ENCODE measurements at regions not wholly inside any gene's neighbourhood (a gene's known extent, or its start where the extent isn't known, plus 50 kb on each side); places are given as distances from the start of the nearest gene placed in this dataset.

- no peak for DNase-seq (ENCODE audit: low read depth)
- TF ChIP-seq, protein P1, sequence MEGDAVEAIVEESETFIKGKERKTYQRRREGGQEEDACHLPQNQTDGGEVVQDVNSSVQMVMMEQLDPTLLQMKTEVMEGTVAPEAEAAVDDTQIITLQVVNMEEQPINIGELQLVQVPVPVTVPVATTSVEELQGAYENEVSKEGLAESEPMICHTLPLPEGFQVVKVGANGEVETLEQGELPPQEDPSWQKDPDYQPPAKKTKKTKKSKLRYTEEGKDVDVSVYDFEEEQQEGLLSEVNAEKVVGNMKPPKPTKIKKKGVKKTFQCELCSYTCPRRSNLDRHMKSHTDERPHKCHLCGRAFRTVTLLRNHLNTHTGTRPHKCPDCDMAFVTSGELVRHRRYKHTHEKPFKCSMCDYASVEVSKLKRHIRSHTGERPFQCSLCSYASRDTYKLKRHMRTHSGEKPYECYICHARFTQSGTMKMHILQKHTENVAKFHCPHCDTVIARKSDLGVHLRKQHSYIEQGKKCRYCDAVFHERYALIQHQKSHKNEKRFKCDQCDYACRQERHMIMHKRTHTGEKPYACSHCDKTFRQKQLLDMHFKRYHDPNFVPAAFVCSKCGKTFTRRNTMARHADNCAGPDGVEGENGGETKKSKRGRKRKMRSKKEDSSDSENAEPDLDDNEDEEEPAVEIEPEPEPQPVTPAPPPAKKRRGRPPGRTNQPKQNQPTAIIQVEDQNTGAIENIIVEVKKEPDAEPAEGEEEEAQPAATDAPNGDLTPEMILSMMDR (IDR thresholded peaks at IDR 0.05; ENCODE audit: insufficient read depth, low read depth, low read length, missing control alignments) = no peak
- no peak overlapping the region for H3K4me3 ChIP-seq (ENCODE audit: low read length)
Measured at GRCh38 chr3:73786998-73787397, 162.3 kb upstream of the PDZRN3 start.

DNA sequence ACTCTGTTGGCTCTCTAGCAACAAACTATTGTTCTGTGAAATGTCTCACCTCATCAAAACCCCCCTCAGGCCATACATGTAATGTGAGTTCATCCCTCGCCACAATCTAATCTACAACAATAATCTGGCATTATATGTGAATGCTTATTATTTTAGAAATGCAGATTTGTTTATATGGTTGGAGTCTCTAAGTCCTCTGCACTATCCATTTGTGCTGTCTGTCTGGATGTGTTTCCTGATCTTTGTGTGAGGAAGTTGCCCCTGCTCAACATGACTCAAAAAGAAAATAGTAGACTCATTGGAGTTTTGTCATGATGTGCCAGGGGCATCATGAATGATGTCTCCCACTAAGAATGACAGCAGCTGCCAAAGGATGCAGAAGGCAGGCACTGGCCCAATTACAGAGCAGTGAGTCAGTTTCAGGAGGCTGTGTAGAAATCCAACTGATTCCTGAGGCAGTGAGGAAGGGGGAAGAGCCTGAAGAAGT is 161.6 kb upstream of the PDZRN3 start:
- H3K4me3 ChIP-seq (ENCODE audit: low read length) = no peak overlapping the region
- TF ChIP-seq, protein P1 (IDR thresholded peaks at IDR 0.05; ENCODE audit: insufficient read depth, low read depth, low read length, missing control alignments) = no peak
- peak; percentile 97 for DNase-seq (ENCODE audit: low read depth)

- H3K4me3 ChIP-seq (ENCODE audit: low read length) = no peak overlapping the region
- DNase-seq (ENCODE audit: low read depth) = no peak
- TF ChIP-seq, protein P1 (IDR thresholded peaks at IDR 0.05; ENCODE audit: insufficient read depth, low read depth, low read length, missing control alignments) = no peak
Measured at GRCh38 chr3:73784686-73785392, 160.1 kb upstream of the PDZRN3 start.

DNA sequence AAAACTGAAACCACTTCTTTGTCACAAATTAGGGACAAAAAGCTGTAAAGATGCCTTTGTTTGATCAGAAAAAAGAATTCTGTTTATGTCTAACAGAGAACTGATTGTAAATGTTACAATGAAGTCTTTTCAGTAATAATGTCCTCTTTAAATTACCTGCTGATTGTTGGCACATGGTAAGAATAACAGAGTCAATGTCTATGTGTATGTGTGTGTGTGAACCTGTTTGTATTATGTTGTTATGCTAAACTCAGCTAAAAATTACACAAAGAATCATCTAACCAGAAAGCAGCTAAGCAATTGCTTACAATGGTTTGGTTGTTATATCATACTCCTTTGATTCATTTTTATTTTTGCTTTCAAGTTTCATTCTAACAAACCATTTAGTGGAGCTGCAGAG is 159.1 kb upstream of the PDZRN3 start:
- no peak overlapping the region for H3K4me3 ChIP-seq (ENCODE audit: low read length)
- no peak for DNase-seq (ENCODE audit: low read depth)
- TF ChIP-seq, protein P1 (IDR thresholded peaks at IDR 0.05; ENCODE audit: insufficient read depth, low read depth, low read length, missing control alignments) = no peak

DNA sequence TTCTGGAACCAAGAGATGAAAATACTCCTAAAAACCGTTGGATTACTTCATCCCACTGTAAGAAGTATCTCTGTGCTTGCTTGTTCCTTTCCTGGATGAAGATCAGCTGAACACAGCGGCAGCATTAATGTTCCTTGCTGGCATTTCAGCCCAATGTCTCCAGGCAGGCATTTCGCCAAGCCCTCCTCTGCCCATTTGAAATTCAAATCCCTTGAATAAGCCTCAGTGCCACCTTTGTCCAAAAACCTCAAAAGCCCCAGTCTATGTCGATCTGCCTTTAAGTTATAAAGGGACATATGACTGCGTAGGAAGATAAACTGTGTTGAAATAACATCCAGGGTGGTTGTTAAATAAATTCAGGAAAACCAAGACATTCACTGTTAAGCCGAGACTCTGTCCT is 156.8 kb upstream of the PDZRN3 start:
- TF ChIP-seq, protein P1 (IDR thresholded peaks at IDR 0.05; ENCODE audit: insufficient read depth, low read depth, low read length, missing control alignments) = no peak
- DNase-seq (ENCODE audit: low read depth) = no peak
- no peak overlapping the region for H3K4me3 ChIP-seq (ENCODE audit: low read length)

- DNase-seq (ENCODE audit: low read depth) = no peak
- TF ChIP-seq, protein P1 (IDR thresholded peaks at IDR 0.05; ENCODE audit: insufficient read depth, low read depth, low read length, missing control alignments) = no peak
- no peak overlapping the region for H3K4me3 ChIP-seq (ENCODE audit: low read length)
Measured at GRCh38 chr3:73774645-73775044, 149.9 kb upstream of the PDZRN3 start.

GRCh38 chr3:73773233-73773632 is 148.5 kb upstream of the PDZRN3 start:
- no peak overlapping the region for H3K4me3 ChIP-seq (ENCODE audit: low read length)
- DNase-seq (ENCODE audit: low read depth) = no peak
- TF ChIP-seq, protein P1 (IDR thresholded peaks at IDR 0.05; ENCODE audit: insufficient read depth, low read depth, low read length, missing control alignments) = no peak
